ELR (cell line): ENCODE measurements at regions not wholly inside any gene's neighbourhood (a gene's known extent, or its start where the extent isn't known, plus 50 kb on each side); places are given as distances from the start of the nearest gene placed in this dataset.

Source experiments
- DNase-seq: peaks from one replicate; pipeline ENCODE4 v3.0.0-alpha.2; 2015; ENCODE audit warnings: low read depth

GRCh38 chr18:53644799-53645471 is 579.5 kb downstream of the MBD2 start:
- no peak for DNase-seq

- DNase-seq: no peak
These were observed 584.8 kb downstream of the MBD2 start for GRCh38 chr18:53639687-53640086.

- DNase-seq: peak; percentile 0
These were observed 595.1 kb downstream of the MBD2 start for GRCh38 chr18:53629337-53629736.

GRCh38 chr18:53625997-53626599 is 598.4 kb downstream of the MBD2 start:
- DNase-seq: no peak

- DNase-seq: no peak
These were observed 613.5 kb downstream of the MBD2 start for GRCh38 chr18:53610957-53611356.

- DNase-seq: no peak
These were observed 617.7 kb downstream of the MBD2 start for GRCh38 chr18:53606792-53607191.

- DNase-seq: no peak
These were observed 619.3 kb downstream of the MBD2 start for GRCh38 chr18:53605198-53605597.

- no peak for DNase-seq
These were observed 621.2 kb downstream of the MBD2 start for GRCh38 chr18:53603276-53603675.

- no peak for DNase-seq
These were observed 623.1 kb downstream of the MBD2 start for GRCh38 chr18:53601344-53601743.

GRCh38 chr18:53586923-53587322 is 637.5 kb downstream of the MBD2 start:
- no peak for DNase-seq
